ENCODE measurements at regions not wholly inside any gene's neighbourhood (a gene's known extent, or its start where the extent isn't known, plus 50 kb on each side); places are given as distances from the start of the nearest gene placed in this dataset.

- Histone ChIP-seq H3K36me3 (ENCODE audit: control insufficient read depth in 2 of 2, insufficient read depth in 1 of 2, low read length in 2 of 2) (peaks cover 0 to 4% of the 10 kb centered on the region in 2 experiments; a peak in 2 of 3 replicates), H3K4me1 (ENCODE audit: control insufficient read depth, insufficient read depth, low read length) (peaks cover 5% of the 10 kb centered on the region), H3K27ac (ENCODE audit: extremely low read depth, low read depth, low read length) (no peak overlapping the region), H3K9me3 (ENCODE audit: control insufficient read depth, insufficient read depth, low read depth, low read length) (no peaks in the 10 kb centered on the region), H3K4me3 (ENCODE audit: low read depth, low read length) (no peak overlapping the region)
- TF ChIP-seq ZNF664 (tag by site-specific recombination; IDR thresholded peaks at IDR 0.05) (peak; percentile 96), ZFHX2 (tag by site-specific recombination; conservative IDR thresholded peaks at IDR 0.05) (no peak)
- ChIA-PET CTCF (no interaction called here), POLR2A (interaction anchor here (0.7 kb wide), 1 partner anchor 10 kb away, joined by 3 read pairs; no protein-coding TSS in a partner anchor)
Measured at GRCh38 chr5:124692950-124693349, 53.5 kb downstream of the ZNF608 start.

GRCh38 chr5:124692324-124692723, 54.1 kb downstream of the ZNF608 start:
- POLR2A ChIA-PET: interaction anchor here (0.7 kb wide), 1 partner anchor 10 kb away, joined by 3 read pairs; no protein-coding TSS in a partner anchor
- Histone ChIP-seq H3K4me3 (ENCODE audit: low read depth, low read length) (no peak overlapping the region), H3K36me3 (ENCODE audit: control insufficient read depth in 2 of 2, insufficient read depth in 1 of 2, low read length in 2 of 2) (peaks cover 0 to 4% of the 10 kb centered on the region in 2 experiments; a peak in 2 of 3 replicates), H3K27ac (ENCODE audit: extremely low read depth, low read depth, low read length) (no peak overlapping the region), H3K4me1 (ENCODE audit: control insufficient read depth, insufficient read depth, low read length) (peaks cover 3% of the 10 kb centered on the region; the same call in 1 of the 2 replicates), H3K9me3 (ENCODE audit: control insufficient read depth, insufficient read depth, low read depth, low read length) (no peaks in the 10 kb centered on the region)
- TF ChIP-seq ZBTB20 (tag by site-specific recombination; IDR thresholded peaks at IDR 0.05): no peak
- TF ChIP-seq ATF2 (tag by site-specific recombination; IDR thresholded peaks at IDR 0.05; ENCODE audit: low read depth): no peak
- TF ChIP-seq ZNF600 (tag by site-specific recombination; IDR thresholded peaks at IDR 0.05): 0 out of 2 replicates have a peak, but pooled peaks have one; percentile 22
- 0 out of 2 replicates have a peak, but pooled peaks have one; percentile 17 for TF ChIP-seq MZF1 (tag by site-specific recombination; IDR thresholded peaks at IDR 0.05; ENCODE audit: borderline replicate concordance)
- CTCF ChIA-PET: no interaction called here

- Histone ChIP-seq H3K9me3 (ENCODE audit: control insufficient read depth, insufficient read depth, low read depth, low read length) (no peaks in the 10 kb centered on the region), H3K4me1 (ENCODE audit: control insufficient read depth, insufficient read depth, low read length) (peaks cover 16% of the 10 kb centered on the region), H3K4me3 (ENCODE audit: low read depth, low read length) (no peak overlapping the region), H3K27ac (ENCODE audit: extremely low read depth, low read depth, low read length) (no peak overlapping the region), H3K36me3 (ENCODE audit: control insufficient read depth in 2 of 2, insufficient read depth in 1 of 2, low read length in 2 of 2) (no peaks in the 10 kb centered on the region)
- ChIA-PET POLR2A (no interaction called here), CTCF (no interaction called here)
- no peak for TF ChIP-seq ZNF133 (tag by site-specific recombination; IDR thresholded peaks at IDR 0.05)
- TF ChIP-seq SALL2 (tag by site-specific recombination; IDR thresholded peaks at IDR 0.05; ENCODE audit: borderline replicate concordance): no peak
- no peak for TF ChIP-seq ZNF596 (tag by site-specific recombination; IDR thresholded peaks at IDR 0.05)
- no peak for TF ChIP-seq ZNF513 (tag by site-specific recombination; IDR thresholded peaks at IDR 0.05)
- no peak for TF ChIP-seq GLIS1 (tag by site-specific recombination; IDR thresholded peaks at IDR 0.05)
- TF ChIP-seq REST (tag by site-specific recombination; IDR thresholded peaks at IDR 0.05): no peak
- TF ChIP-seq ZBTB44 (tag by site-specific recombination; IDR thresholded peaks at IDR 0.05): no peak
- no peak for TF ChIP-seq BCL6B (tag by site-specific recombination; IDR thresholded peaks at IDR 0.05)
- no peak for TF ChIP-seq ELK4 (IDR thresholded peaks at IDR 0.05; ENCODE audit: borderline replicate concordance, low read depth, low read length)
- TF ChIP-seq HOXD13 (CRISPR knock-in tag; IDR thresholded peaks at IDR 0.05; ENCODE audit: borderline replicate concordance): no peak
- TF ChIP-seq ZNF521 (tag by site-specific recombination; IDR thresholded peaks at IDR 0.05): no peak
- no peak for TF ChIP-seq GFI1B (tag by site-specific recombination; IDR thresholded peaks at IDR 0.05)
- TF ChIP-seq ZBTB7A (tag by site-specific recombination; IDR thresholded peaks at IDR 0.05; ENCODE audit: low read depth): no peak
- no peak for TF ChIP-seq ZNF830 (tag by site-specific recombination; IDR thresholded peaks at IDR 0.05; ENCODE audit: low read depth)
- no peak for TF ChIP-seq ZFP69B (tag by site-specific recombination; IDR thresholded peaks at IDR 0.05)
Measured at GRCh38 chr5:124689653-124690052, 56.8 kb downstream of the ZNF608 start.

All from HEK293 (cell line).